HEK293T (cell line): ENCODE measurements at regions not wholly inside any gene's neighbourhood (a gene's known extent, or its start where the extent isn't known, plus 50 kb on each side); places are given as distances from the start of the nearest gene placed in this dataset.

ENCODE experiments used
- FOXK2 ChIP-seq: fragments of 450-650 bp; IDR thresholded peaks from 2 replicates; pipeline ENCODE4 v1.6.1; 2016; ENCODE audit warnings: mild to moderate bottlenecking
- SP1 ChIP-seq: fragments of 450-650 bp; IDR thresholded peaks from 2 replicates; pipeline ENCODE4 v1.6.1; 2017
- TARDBP ChIP-seq: fragments of 450-650 bp; IDR thresholded peaks from 2 replicates; pipeline ENCODE4 v1.6.1; 2016

DNA sequence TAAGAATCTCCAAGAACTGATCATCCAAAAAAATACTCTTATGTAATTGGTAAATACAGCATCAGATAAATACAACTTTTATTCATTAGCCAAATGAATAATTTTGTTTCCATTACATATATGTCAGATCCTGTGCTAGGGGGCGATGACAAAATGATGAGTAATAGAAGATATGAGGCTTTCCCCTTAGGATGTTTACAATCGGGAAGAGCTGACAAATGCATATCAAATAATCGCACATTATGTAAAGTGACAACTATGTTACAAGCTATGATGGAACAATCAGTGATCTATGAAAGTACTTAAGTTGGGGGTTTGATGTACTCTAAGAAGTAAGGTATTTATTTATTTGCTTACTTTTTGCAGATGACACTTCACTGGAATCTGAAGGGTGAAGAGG is 465.6 kb upstream of the VSTM2A start:
- no peak for TF ChIP-seq FOXK2
- no peak for TF ChIP-seq TARDBP
- no peak for TF ChIP-seq SP1
